H1 (cell line): ENCODE measurements at regions not wholly inside any gene's neighbourhood (a gene's known extent, or its start where the extent isn't known, plus 50 kb on each side); places are given as distances from the start of the nearest gene placed in this dataset.

Experiments used
- CTCF ChIA-PET: fragments of 300-600 bp; sonication (Branson Sonifier 250); formaldehyde crosslinking; loops from one replicate; lab custom pipeline; 2021; ENCODE audit not compliant: partially characterized antibody; lab: Charles Lee
- POLR2A ChIA-PET: fragments of 300-600 bp; sonication (Branson Sonifier 250); formaldehyde crosslinking; loops from one replicate; lab custom pipeline; 2021; ENCODE audit warnings: inconsistent platforms; ENCODE audit not compliant: partially characterized antibody; lab: Charles Lee
- DNase-seq, 2 experiments: peaks; one replicate each; pipeline versions ENCODE4 v3.0.0 to v3.0.0-alpha.2; 2010 to 2022; ENCODE audit warnings: low spot score in 2 of 2, low read depth in 1 of 2, mixed read lengths in 1 of 2
- FAIRE-seq: peaks from 2 replicates; lab custom pipeline; 2011; peaks lifted over from hg19 to GRCh38; lab: Jason Lieb, UNC
- H2AFZ ChIP-seq: 2 replicates; pipeline ENCODE4 v1.8.1; 2012; ENCODE audit warnings: low read length, inconsistent platforms
- H2AK5ac ChIP-seq: 2 replicates; pipeline ENCODE4 v1.6.1; 2013; ENCODE audit warnings: low read depth, low read length
- H2BK120ac ChIP-seq: replicated peaks from 2 replicates; pipeline ENCODE3; 2013; ENCODE audit warnings: low read depth, low read length, inconsistent platforms
- H2BK12ac ChIP-seq: 2 replicates; pipeline ENCODE4 v1.6.1; 2013; ENCODE audit warnings: low read depth, low read length
- H2BK15ac ChIP-seq: 2 replicates; pipeline ENCODE4 v1.6.1; 2013; ENCODE audit warnings: low read length
- H2BK20ac ChIP-seq: 2 replicates; pipeline ENCODE4 v1.6.1; 2013; ENCODE audit warnings: low read length
- H2BK5ac ChIP-seq: 2 replicates; pipeline ENCODE4 v1.6.1; 2013; ENCODE audit warnings: low read depth, low read length
- H3K14ac ChIP-seq: 2 replicates; pipeline ENCODE4 v1.6.1; 2013; ENCODE audit warnings: inconsistent platforms; ENCODE audit not compliant: insufficient read length
- H3K18ac ChIP-seq: 2 replicates; pipeline ENCODE4 v1.6.1; 2013; ENCODE audit warnings: low read length; ENCODE audit errors: extremely low read depth
- H3K23ac ChIP-seq: 2 replicates; pipeline ENCODE4 v1.6.1; 2013; ENCODE audit warnings: inconsistent platforms; ENCODE audit not compliant: insufficient read length
- H3K23me2 ChIP-seq: 2 replicates; pipeline ENCODE4 v1.6.1; 2013; ENCODE audit warnings: low read depth, low read length
- H3K27ac ChIP-seq: 2 replicates; pipeline ENCODE4 v1.6.1; 2011; ENCODE audit warnings: low read depth, low read length, inconsistent platforms
- H3K27me3 ChIP-seq, 4 experiments: replicated peaks in 1 of 4; 1 replicate in 1 of 4; 2 replicates in 3 of 4; pipeline versions ENCODE4 v1.6.1 to v1.8.1; 2011 to 2013; ENCODE audit warnings: low read length in 3 of 4, mild to moderate bottlenecking in 3 of 4, inconsistent platforms in 2 of 4, mixed read lengths in 2 of 4, moderate library complexity in 1 of 4; ENCODE audit not compliant: control insufficient read depth in 3 of 4, insufficient read depth in 3 of 4; ENCODE audit errors: extremely low read depth in 1 of 4
- H3K36me3 ChIP-seq, 4 experiments: 2 replicates each; pipeline versions ENCODE4 v1.6.1 to v1.8.1; 2011 to 2013; ENCODE audit warnings: mild to moderate bottlenecking in 4 of 4, low read length in 3 of 4, moderate library complexity in 2 of 4, control low read depth in 1 of 4, inconsistent platforms in 1 of 4; ENCODE audit not compliant: insufficient read depth in 4 of 4, control insufficient read depth in 2 of 4
- H3K4ac ChIP-seq: replicated peaks from 2 replicates; pipeline ENCODE3; 2013; ENCODE audit warnings: low read length, low read depth, mixed read lengths, inconsistent platforms; ENCODE audit not compliant: insufficient read length
- H3K4me1 ChIP-seq, 4 experiments: replicated peaks in 1 of 4; 1 replicate in 1 of 4; 2 replicates in 3 of 4; pipeline versions ENCODE4 v1.6.1 to v1.8.1; 2011 to 2013; ENCODE audit warnings: low read length in 3 of 4, inconsistent platforms in 2 of 4, mixed read lengths in 1 of 4; ENCODE audit not compliant: insufficient read depth in 4 of 4, control insufficient read depth in 3 of 4
- H3K4me2 ChIP-seq, 2 experiments: 2 replicates each; pipeline versions ENCODE4 v1.6.1 to v1.8.1; 2011 to 2013; ENCODE audit warnings: low read depth in 2 of 2, low read length in 2 of 2, control low read depth in 1 of 2, inconsistent platforms in 1 of 2, mild to moderate bottlenecking in 1 of 2; ENCODE audit not compliant: insufficient read depth in 1 of 2
- H3K4me3 ChIP-seq, 4 experiments: fragments of 200-600, 300-600 bp in 1 of 4; sonication (generic), shearing (Covaris generic), sonication (Bioruptor Twin) in 1 of 4; 2 replicates each; pipeline versions ENCODE4 v1.5.1 to v1.8.1; 2011 to 2016; ENCODE audit warnings: low read length in 4 of 4, low read depth in 3 of 4, control low read depth in 2 of 4, inconsistent platforms in 2 of 4, mild to moderate bottlenecking in 2 of 4, mixed read lengths in 1 of 4, moderate library complexity in 1 of 4; ENCODE audit not compliant: insufficient read depth in 2 of 4; ENCODE audit errors: extremely low read depth in 1 of 4
- H3K56ac ChIP-seq: replicated peaks from 2 replicates; pipeline ENCODE3; 2013; ENCODE audit warnings: low read depth, mild to moderate bottlenecking, mixed read lengths, low read length, inconsistent platforms; ENCODE audit not compliant: insufficient read length
- H3K79me1 ChIP-seq: 2 replicates; pipeline ENCODE4 v1.6.1; 2013; ENCODE audit warnings: low read depth, low read length, control low read depth
- H3K79me2 ChIP-seq, 2 experiments: 2 replicates each; pipeline versions ENCODE4 v1.6.1 to v1.8.1; 2012 to 2013; ENCODE audit warnings: low read length in 2 of 2, mild to moderate bottlenecking in 2 of 2, inconsistent platforms in 1 of 2; ENCODE audit not compliant: insufficient read depth in 2 of 2, control insufficient read depth in 1 of 2
- H3K9ac ChIP-seq, 4 experiments: replicated peaks in 1 of 4; 1 replicate in 1 of 4; 2 replicates in 3 of 4; pipeline versions ENCODE4 v1.6.1 to v1.8.1; 2011 to 2013; ENCODE audit warnings: low read depth in 3 of 4, low read length in 3 of 4, control low read depth in 2 of 4, mild to moderate bottlenecking in 2 of 4, moderate library complexity in 2 of 4, inconsistent platforms in 1 of 4; ENCODE audit errors: extremely low read depth in 1 of 4
- H3K9me3 ChIP-seq, 2 experiments: 2 replicates each; pipeline versions ENCODE4 v1.6.1 to v1.8.1; 2012 to 2013; ENCODE audit warnings: mild to moderate bottlenecking in 2 of 2, moderate library complexity in 2 of 2, control low read depth in 1 of 2, inconsistent platforms in 1 of 2, low read depth in 1 of 2, low read length in 1 of 2, mixed read lengths in 1 of 2; ENCODE audit not compliant: insufficient read depth in 2 of 2
- H4K20me1 ChIP-seq, 2 experiments: replicated peaks in 1 of 2; 2 replicates each; pipeline versions ENCODE3 to v1.8.1; 2011 to 2013; ENCODE audit warnings: inconsistent platforms in 2 of 2, low read length in 2 of 2, mild to moderate bottlenecking in 1 of 2; ENCODE audit not compliant: insufficient read depth in 2 of 2, control insufficient read depth in 1 of 2
- H4K5ac ChIP-seq: 2 replicates; pipeline ENCODE4 v1.6.1; 2013; ENCODE audit warnings: low read length, low read depth, mixed read lengths, inconsistent platforms; ENCODE audit not compliant: insufficient read length
- H4K8ac ChIP-seq: 2 replicates; pipeline ENCODE4 v1.8.0; 2013; ENCODE audit warnings: mild to moderate bottlenecking, moderate library complexity, low read length, inconsistent platforms; ENCODE audit not compliant: insufficient read depth; ENCODE audit errors: extremely low read depth
- H4K91ac ChIP-seq: replicated peaks from 2 replicates; pipeline ENCODE3; 2013; ENCODE audit warnings: low read length, mixed read lengths, inconsistent platforms; ENCODE audit not compliant: insufficient read length
- BRCA1 ChIP-seq: IDR thresholded peaks from 2 replicates; pipeline ENCODE4 v1.6.1; 2012; ENCODE audit warnings: low read depth, low read length, improper control_type of control experiment
- CBX8 ChIP-seq: fragments of 300-800, 300-1000 bp; sonication (generic); IDR thresholded peaks from 2 replicates; pipeline ENCODE4 v1.7.1; 2016; ENCODE audit warnings: low read depth, low read length, borderline replicate concordance
- CHD2 ChIP-seq: IDR thresholded peaks from 2 replicates; pipeline ENCODE4 v1.6.1; 2012; ENCODE audit warnings: low read length, improper control_type of control experiment
- EGR1 ChIP-seq: IDR thresholded peaks from 2 replicates; pipeline ENCODE4 v1.6.1; 2011; ENCODE audit warnings: low read depth, low read length, borderline replicate concordance
- KDM4A ChIP-seq: IDR thresholded peaks from one replicate; pipeline ENCODE4 v1.7.1; 2012; ENCODE audit warnings: low read depth, mild to moderate bottlenecking, moderate library complexity, low read length, inconsistent platforms; ENCODE audit not compliant: severe bottlenecking
- WGBS, 2 experiments: shearing (Covaris generic) in 1 of 2; methylation state at CpG; one replicate each; pipeline versions ENCODE4 v1.1.6 to v1.1.7; 2013 to 2015; ENCODE audit warnings: low lambda C conversion rate in 2 of 2, mixed read lengths in 2 of 2, inconsistent platforms in 1 of 2, low coverage in 1 of 2, missing lambda C conversion rate in 1 of 2; ENCODE audit not compliant: insufficient replicate concordance in 2 of 2, insufficient coverage in 1 of 2, insufficient read length in 1 of 2; ENCODE audit errors: extremely low coverage in 1 of 2, missing lambda C conversion rate in 1 of 2; 5-methylcytosine and 5-hydroxymethylcytosine counted together

GRCh38 chr2:19479666-19480065 is 121.2 kb upstream of the OSR1 start:
- Histone ChIP-seq H3K27ac (no peak overlapping the region), H3K79me2 (no peaks in the 10 kb centered on the region), H3K23ac (no peak overlapping the region), H4K5ac (no peak overlapping the region), H3K18ac (no peak overlapping the region), H3K36me3 (no peaks in the 10 kb centered on the region), H3K9me3 (no peaks in the 10 kb centered on the region), H2BK15ac (no peak overlapping the region), H4K20me1 (no peaks in the 10 kb centered on the region), H3K4me3 (no peak overlapping the region), H3K4me2 (no peak overlapping the region), H3K79me1 (no peaks in the 10 kb centered on the region), H3K56ac (no peak overlapping the region), H2AK5ac (no peak overlapping the region), H2BK120ac (no peak overlapping the region), H4K91ac (no peak overlapping the region), H2BK12ac (no peak overlapping the region), H3K9ac (no peak overlapping the region), H2BK20ac (no peak overlapping the region), H3K14ac (no peak overlapping the region), H2AFZ (no peak overlapping the region), H2BK5ac (no peak overlapping the region), H3K4me1 (no peaks in the 10 kb centered on the region), H3K27me3 (no peaks in the 10 kb centered on the region), H3K4ac (no peak overlapping the region), H3K23me2 (no peaks in the 10 kb centered on the region), H4K8ac (no peak overlapping the region)
- TF ChIP-seq CBX8 (no peak), KDM4A (no peak), CHD2 (no peak), BRCA1 (no peak), EGR1 (no peak)
- POLR2A ChIA-PET, result no interaction called here
- CTCF ChIA-PET, result interaction anchor here (0.9 kb wide), 1 partner anchor 19 kb away, joined by 3 read pairs; no protein-coding TSS in a partner anchor
- WGBS, 2 experiments, result 94% methylated on average over 1 of the region's 1 CpG; no CpG with 5 or more reads in 1 of the 2 experiments
- FAIRE-seq (no peak), DNase-seq (no peak)
